HFFc6 (cell line): ENCODE measurements at regions not wholly inside any gene's neighbourhood (a gene's known extent, or its start where the extent isn't known, plus 50 kb on each side); places are given as distances from the start of the nearest gene placed in this dataset.
"Not testable (repeated sequence)": the region's sequence is repeated elsewhere in the genome, so short reads cannot be mapped to it uniquely, and the experiment has no call there.

ENCODE experiments used
- DNase-seq: peaks from one replicate; pipeline ENCODE4 v3.0.0-alpha.2; 2018
- H3K27ac Mint-ChIP-seq: 2 replicates; pipeline ENCODE4 v1.8.0; 2020; ENCODE audit warnings: mild to moderate bottlenecking, mixed read lengths
- H3K27me3 Mint-ChIP-seq: 2 replicates; pipeline ENCODE4 v1.8.0; 2021; ENCODE audit warnings: mild to moderate bottlenecking, moderate library complexity, mixed read lengths; ENCODE audit not compliant: insufficient read depth
- H3K36me3 Mint-ChIP-seq: 2 replicates; pipeline ENCODE4 v1.8.0; 2021; ENCODE audit warnings: low read depth, mixed read lengths
- H3K4me1 Mint-ChIP-seq: 2 replicates; pipeline ENCODE4 v1.8.0; 2020; ENCODE audit warnings: low read depth, mixed read lengths
- H3K4me3 Mint-ChIP-seq: 2 replicates; pipeline ENCODE4 v1.8.0; 2020; ENCODE audit warnings: mild to moderate bottlenecking, moderate library complexity, mixed read lengths
- H3K9me3 Mint-ChIP-seq: 2 replicates; pipeline ENCODE4 v1.8.0; 2020; ENCODE audit warnings: mild to moderate bottlenecking, mixed read lengths
- TF ChIP-seq, protein P1 (sequence below): fragments of 200-600 bp; sonication (generic); IDR thresholded peaks from 2 replicates; pipeline ENCODE4 v1.5.0; 2021; ENCODE audit warnings: antibody characterized with exemption, mild to moderate bottlenecking

DNA sequence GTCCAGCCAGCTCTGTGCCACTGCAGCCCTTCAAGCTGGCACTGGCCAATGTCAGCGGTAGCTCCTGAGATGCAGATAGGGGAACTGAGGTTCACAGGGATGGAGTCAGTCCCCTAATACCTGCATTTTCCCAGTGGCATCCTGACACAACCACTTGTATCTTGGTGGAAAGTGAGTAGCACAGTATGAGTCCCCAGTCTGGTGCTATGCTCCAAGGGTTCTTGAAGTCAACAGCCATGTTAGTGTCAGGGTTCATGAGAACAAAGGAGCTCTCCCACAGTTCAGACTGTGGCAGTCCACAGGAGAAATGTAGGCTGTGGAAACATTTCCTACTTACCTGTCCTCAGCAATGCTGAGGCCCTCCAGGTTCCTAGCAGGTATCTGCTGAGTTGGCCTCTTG, 115.5 kb downstream of the ZNF736 start:
- H3K27ac Mint-ChIP-seq = no peak overlapping the region
- no peaks in the 10 kb centered on the region for H3K27me3 Mint-ChIP-seq
- H3K4me1 Mint-ChIP-seq = no peaks in the 10 kb centered on the region
- H3K9me3 Mint-ChIP-seq = peaks cover 52% of the 10 kb centered on the region
- no peak overlapping the region for H3K4me3 Mint-ChIP-seq
- H3K36me3 Mint-ChIP-seq = no peaks in the 10 kb centered on the region
- no peak for DNase-seq
- TF ChIP-seq, protein P1, sequence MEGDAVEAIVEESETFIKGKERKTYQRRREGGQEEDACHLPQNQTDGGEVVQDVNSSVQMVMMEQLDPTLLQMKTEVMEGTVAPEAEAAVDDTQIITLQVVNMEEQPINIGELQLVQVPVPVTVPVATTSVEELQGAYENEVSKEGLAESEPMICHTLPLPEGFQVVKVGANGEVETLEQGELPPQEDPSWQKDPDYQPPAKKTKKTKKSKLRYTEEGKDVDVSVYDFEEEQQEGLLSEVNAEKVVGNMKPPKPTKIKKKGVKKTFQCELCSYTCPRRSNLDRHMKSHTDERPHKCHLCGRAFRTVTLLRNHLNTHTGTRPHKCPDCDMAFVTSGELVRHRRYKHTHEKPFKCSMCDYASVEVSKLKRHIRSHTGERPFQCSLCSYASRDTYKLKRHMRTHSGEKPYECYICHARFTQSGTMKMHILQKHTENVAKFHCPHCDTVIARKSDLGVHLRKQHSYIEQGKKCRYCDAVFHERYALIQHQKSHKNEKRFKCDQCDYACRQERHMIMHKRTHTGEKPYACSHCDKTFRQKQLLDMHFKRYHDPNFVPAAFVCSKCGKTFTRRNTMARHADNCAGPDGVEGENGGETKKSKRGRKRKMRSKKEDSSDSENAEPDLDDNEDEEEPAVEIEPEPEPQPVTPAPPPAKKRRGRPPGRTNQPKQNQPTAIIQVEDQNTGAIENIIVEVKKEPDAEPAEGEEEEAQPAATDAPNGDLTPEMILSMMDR = no peak

DNA sequence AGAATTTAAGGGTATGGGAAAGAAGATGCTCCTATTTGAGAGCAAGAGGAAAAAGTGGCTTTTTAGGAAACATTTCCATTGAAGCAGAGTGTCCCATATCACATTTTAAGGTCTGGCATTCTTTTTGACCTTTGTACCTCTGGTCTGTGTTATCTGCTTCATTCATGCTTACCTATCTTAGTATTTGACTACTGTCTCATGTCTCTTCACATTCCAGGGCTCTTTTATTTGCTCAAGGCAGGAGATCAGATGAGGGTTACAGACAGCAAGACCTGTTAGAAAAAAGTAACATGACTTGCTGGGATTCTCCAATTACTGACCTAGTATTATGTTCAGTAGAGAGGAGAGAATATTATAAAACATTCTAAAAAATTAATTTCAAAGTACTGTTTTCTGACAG, 111.7 kb downstream of the ZNF736 start:
- H3K27me3 Mint-ChIP-seq, H3K27ac Mint-ChIP-seq, H3K36me3 Mint-ChIP-seq, DNase-seq, H3K4me3 Mint-ChIP-seq, H3K4me1 Mint-ChIP-seq: not testable (repeated sequence)
- peaks cover 61% of the 10 kb centered on the region for H3K9me3 Mint-ChIP-seq

- Mint-ChIP-seq H3K36me3 (no peaks in the 10 kb centered on the region), H3K27ac (no peak overlapping the region), H3K4me3 (no peak overlapping the region), H3K27me3 (no peaks in the 10 kb centered on the region), H3K4me1 (no peaks in the 10 kb centered on the region), H3K9me3 (peaks cover 64% of the 10 kb centered on the region)
- DNase-seq = no peak
- TF ChIP-seq, protein P1 = no peak
Measured at GRCh38 chr7:64407148-64407547, 93.4 kb downstream of the ZNF736 start.
